ENCODE measurements at regions not wholly inside any gene's neighbourhood (a gene's known extent, or its start where the extent isn't known, plus 50 kb on each side); places are given as distances from the start of the nearest gene placed in this dataset.

GRCh38 chr6:26199773-26200764, 112.8 kb downstream of the HFE start:
- TF ChIP-seq CTCF (conservative IDR thresholded peaks at IDR 0.05; ENCODE audit: low read depth in 2 of 2) (no peak), EZH2 (IDR thresholded peaks at IDR 0.05; ENCODE audit: low read depth, unreplicated experiment) (no peak), CREB1 (CRISPR knock-in tag; IDR thresholded peaks at IDR 0.05; ENCODE audit: low read depth) (no peak), POLR2AphosphoS5 (IDR thresholded peaks at IDR 0.05; ENCODE audit: low read depth) (no peak; the same call in 1 of the 2 replicates), REST (IDR thresholded peaks at IDR 0.05; ENCODE audit: unreplicated experiment) (no peak), ZNF462 (CRISPR knock-in tag; IDR thresholded peaks at IDR 0.05) (no peak), ETS1 (IDR thresholded peaks at IDR 0.05) (no peak; the same call in 1 of the 2 replicates), JUNB (IDR thresholded peaks at IDR 0.05; ENCODE audit: unreplicated experiment) (no peak), STAT1 (IDR thresholded peaks at IDR 0.05; ENCODE audit: unreplicated experiment) (no peak), EZH2phosphoT487 (IDR thresholded peaks at IDR 0.05; ENCODE audit: unreplicated experiment) (no peak), ZNF331 (CRISPR knock-in tag; IDR thresholded peaks at IDR 0.05; ENCODE audit: low read depth) (no peak), NANOG (IDR thresholded peaks at IDR 0.05; ENCODE audit: borderline replicate concordance) (no peak)
